IPS-NIHi7 (cell line): ENCODE measurements at regions not wholly inside any gene's neighbourhood (a gene's known extent, or its start where the extent isn't known, plus 50 kb on each side); places are given as distances from the start of the nearest gene placed in this dataset.
A peak's percentile ranks its signal among the peaks of the same experiment; 100 is the strongest.

ENCODE experiments used
- DNase-seq: peaks from one replicate; pipeline ENCODE4 v3.0.0; 2012; ENCODE audit warnings: mixed read lengths; ENCODE audit errors: extremely low spot score

DNA sequence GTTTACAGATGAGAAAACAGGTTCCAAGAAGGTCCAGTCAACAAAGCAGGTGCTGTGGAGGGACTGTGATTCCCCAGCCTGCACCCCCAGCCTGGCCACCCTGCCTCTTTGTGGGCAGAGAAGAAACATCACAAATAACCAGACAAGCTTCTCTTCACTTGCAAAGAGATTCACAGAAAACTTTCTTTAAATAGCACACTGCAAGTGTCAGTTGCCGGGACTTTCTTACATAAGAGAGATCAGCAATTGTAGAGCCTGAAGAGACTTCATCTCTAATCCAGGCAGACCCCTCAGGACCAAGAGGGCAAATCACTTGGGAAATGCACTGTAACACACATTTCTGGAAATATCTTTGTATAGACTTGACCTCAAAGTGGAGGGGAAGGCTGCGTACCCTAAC lies 207.9 kb upstream of the CHRNA7 start:
- no peak for DNase-seq

DNA sequence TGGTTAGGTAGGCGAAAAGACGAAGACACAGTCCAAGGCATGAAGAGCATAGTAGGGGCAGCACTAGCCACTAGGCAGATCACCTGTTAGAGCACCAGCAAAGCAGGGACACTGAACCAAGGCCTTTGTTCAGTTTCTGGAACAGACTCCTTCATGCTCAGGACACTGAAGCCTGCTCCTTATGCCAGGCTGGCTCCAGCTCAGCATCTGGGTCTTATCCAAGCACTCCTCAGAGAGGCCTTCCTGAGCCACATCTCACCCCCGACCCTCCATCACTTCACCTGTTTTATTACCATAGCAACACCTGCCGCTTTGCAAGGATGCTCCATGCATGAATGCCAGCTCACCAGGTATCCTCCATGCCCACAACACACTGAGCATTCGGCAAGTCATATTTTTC lies 206.3 kb upstream of the CHRNA7 start:
- no peak for DNase-seq

DNA sequence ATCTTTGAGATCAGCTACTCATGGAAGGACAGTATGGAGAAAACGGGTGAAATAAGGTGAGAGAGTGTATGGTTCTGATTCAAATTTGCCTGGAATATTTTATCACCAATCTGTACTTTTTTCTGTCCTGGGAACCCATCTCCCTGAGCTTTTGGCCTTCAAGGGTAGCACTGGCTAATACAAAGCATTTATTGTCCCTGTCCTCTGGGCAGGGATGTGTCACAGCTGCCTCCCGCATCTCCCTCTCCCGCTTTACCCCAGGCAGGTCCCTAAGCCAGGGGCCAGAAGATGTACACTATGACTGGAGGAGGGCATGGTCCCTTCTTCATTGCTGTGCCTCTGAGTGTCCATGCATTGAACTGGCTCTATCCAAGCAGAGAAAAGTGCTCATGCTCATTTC lies 201.7 kb upstream of the CHRNA7 start:
- DNase-seq, result no peak

DNA sequence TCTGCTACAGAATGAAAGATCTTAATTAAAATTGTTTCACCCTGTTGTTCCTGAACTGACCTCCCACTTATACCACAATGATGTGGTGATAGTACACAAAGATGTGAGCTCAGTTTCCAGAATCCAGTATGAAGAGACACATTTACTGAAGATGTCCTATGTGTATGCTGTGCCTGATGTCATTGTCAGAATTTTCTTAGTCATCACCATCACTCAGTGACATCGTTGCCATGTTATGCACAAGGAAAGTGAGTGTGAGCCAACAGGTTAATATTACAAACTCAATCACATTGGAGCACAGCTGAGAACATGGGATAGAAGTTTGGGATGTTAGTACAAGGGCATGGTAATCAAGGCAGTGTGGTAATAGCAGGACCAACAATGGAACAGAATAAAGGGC lies 199.7 kb upstream of the CHRNA7 start:
- DNase-seq, result no peak

DNA sequence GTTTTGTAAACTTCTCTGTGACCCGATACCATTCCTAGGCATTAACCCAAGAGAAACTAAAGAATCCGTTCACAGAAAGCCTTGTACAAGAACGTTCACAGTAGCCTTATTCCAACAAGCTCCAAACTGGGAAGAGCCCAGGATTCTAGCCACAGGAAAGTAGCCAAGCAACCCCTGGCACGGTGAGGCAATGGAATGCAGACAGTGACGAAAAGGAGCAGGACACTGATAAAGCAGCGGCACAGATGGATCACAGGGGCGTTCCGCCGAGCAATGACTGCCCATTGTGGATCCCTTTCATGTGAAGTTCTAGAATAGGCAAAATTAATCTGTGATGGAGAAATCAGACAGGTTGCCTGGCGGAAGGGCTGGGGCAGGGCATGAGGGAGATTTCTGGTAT lies 198.7 kb upstream of the CHRNA7 start:
- DNase-seq, result no peak

DNA sequence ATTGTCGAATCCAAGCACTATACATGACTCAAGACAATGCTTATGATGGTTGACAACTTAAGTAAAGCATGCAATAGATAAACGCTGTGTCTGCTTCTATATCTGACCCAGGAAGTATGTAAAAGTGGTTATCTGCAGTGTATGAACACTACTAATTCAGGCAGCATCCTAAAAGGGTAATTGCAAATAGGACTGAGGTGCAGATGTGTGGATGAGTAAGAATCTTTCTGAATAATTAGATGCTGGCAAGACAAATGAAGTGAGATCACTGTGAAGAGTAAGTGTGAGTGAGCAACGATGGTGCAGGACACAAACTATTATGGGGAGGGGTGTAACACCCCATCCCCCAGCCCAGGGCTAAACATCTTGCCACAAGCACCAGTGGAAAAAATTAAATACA lies 195.7 kb upstream of the CHRNA7 start:
- DNase-seq, result no peak

DNA sequence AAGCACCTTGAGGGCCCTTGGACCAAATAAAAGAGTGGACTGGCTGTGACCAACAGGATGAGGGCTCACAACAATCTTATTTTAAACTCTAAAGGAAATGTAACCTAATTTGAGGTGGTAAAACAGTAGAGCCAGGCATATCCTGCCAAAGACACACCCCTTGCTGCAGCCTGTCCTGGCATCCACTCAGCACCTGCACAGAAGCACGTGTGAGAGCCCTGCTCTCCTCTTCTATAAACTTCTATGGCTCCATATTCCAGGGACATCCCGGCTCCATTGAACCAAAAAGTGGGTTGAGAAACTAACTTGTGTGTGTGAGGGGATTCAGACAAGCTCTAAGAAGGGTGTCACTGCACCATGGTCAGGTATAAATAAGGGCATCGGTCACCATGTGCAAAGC lies 190.9 kb upstream of the CHRNA7 start:
- DNase-seq, result no peak

DNA sequence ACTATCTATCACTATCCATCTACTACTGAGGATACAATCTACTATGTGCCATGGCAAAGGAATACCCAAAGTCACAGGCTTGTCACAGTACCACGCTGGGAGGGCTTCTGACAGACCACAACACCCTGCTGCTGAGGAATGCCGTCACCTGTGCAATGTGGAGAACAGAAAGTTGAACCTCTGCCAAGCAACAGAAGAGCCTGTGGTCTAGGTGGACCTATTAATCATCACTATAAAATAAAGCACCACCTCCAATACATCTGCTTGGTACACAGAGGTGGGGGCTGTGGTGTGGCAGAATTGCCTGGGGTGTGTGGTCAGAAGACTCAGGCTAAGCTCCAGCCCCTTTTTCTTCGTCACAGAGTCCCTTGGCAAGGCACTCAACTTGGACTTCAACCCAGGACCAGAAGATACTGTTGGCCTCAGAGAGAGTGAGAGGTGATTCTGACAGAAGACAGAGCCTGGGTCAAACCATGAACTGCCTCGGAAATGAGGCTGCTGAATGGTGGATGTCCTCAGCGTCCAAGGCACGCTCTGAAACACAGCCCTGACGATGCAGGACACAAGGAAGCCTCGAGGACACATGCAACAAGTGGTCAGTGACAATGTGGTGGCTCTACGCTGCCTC lies 189.4 kb upstream of the CHRNA7 start:
- no peak for DNase-seq

DNA sequence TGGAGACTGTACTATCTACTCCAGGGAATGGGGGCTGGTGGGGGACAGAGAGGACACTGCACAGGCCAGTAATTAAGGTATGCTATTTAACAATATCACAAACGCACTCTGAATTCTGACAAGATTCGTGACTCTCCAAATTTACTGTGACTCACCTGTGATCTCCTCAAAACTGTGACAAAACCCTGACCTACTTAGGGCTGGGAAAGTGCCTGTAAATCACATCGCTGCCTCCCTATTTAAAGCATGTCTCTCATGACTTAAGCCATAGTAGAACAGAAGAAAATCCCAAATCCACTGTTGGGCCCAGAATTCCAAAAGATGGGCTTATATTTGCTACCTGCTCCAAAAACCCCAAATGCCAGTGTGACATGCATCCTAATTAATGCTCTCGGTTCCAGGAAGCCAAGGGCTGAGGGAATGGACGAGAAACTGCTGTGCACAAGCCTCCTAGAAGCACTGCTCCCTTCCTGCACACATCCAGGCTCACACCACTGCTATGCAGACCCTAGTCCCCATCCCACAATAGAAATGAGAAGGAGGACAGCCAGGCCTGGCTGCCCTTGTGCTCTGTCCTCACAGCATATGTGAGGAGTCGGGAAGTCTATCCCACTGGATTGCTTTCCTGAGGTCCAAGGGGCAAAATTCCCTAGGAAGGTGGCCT lies 187.7 kb upstream of the CHRNA7 start:
- no peak for DNase-seq

DNA sequence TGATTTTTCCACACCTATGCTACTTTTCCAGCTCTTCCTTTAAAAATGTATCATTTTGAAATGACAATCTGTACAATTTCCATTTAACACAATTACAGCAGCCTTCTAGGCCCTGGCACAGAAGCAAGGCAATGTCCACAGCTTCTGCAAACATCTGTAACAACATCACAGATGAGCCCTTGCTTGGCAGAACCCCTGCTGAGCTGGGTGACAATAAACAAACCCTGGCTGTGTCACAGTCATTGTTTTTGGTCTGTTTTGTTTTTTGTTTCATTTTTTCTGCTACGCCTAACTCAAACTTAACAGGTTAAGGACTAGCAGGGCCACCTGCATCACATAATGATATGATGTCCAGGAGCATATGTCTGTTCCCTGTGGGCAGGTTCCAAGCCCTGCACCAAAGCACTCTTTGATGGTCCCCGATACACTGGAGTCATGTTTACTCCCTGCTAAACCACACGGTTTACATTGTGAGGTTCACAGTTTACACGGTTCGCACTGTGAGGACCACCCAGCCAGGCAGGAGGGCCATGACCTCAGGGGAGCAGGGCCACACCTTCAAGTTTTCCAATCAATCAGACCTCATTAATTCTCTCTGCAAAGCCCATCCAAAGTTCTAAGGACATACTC lies 186.8 kb upstream of the CHRNA7 start:
- no peak for DNase-seq

DNA sequence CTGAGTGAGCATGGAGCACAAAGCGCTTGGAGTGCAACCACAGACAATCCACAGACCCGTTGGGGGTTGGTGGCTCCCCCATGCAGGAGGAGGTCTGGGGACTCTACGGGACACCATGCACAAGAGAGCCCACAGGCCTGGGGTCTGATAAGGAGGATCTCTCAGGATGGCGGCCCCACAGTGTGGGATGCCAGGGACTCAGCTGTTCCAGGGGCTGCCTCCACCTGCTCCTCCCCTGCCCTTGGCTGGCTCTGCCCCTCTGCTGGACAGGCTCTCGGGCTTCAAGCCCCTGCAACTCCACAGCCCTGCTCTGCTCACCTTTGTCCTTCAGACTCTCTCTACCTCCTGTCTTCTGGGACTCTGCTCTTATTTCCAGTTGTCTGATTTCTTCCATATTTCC lies 184.5 kb upstream of the CHRNA7 start:
- no peak for DNase-seq

DNA sequence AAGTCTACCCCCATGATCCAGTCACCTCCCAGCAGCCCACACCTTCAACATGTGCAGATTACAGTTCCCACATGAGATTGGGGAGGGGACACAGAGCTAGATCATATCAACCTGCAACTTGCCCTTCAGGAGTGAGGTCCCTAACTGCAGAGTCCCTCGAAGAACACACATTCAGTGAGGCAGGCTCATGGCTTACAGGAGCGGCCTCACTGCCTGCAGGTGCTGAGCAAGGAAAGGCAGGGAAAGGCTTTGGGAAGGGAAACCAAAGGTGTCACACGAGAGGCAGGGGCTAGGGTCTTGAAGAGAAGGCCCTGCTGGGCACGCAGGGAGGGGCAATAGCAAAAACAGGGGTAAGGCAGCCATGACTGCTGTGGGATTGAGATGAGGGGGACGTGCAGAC lies 182.4 kb upstream of the CHRNA7 start:
- no peak for DNase-seq

DNA sequence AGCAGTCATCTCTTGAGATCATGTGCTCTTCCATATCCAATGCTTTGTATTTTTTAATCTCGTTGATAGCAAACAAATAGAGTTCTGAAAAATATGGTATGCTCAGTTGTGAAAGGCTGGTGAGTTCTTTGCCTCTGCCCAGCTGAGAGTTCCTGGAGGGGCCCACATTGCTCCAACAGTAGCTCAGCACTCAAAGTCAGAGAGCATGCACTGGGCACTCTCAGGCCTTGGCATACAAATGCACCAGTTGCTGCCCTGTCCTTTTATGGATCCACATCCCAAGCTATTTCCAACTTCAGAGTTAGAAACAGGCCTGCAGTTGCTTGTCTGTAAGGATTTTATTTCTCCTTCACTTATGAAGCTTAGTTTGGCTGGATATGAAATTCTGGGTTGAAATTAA lies 181.7 kb upstream of the CHRNA7 start:
- DNase-seq, result no peak

DNA sequence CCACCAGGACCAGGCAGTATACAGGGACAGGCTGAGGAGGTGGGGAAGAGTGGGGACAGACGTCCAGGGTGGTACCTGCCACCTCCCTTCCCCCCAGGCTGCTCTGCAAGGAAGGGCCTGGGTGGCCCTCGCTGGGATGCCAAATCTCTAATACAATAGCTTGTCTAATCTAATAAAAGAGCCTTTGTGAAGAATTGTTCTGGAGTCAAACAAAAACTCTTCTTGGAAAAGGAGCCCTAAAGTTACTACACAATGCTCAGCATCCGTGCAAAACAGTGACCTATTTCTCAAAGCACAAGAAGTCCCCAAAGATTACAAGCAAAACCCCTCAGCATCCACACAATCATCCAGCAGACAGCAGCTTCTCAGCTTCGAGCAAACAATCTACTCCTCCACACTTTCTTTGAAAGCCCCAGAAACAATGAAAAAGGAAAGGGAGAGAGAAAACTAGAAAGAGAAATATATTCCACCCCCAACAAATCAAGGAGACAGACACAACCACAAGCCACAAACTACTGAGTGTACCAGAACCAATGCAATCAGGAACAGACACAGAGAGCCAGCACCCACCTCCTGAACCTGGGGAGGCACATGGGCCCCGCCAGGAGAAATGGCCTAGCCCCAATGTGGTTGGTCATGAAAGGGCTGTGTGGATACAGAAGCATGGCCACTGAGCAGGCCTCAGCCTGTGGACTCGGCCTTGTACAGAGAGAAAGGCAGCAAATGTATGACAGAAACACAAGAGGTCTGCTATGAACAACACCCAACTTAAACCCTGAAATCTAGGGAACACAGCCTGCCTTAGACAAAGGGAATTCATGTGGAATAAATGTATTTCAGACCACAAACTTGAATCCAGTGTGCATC lies 177.1 kb upstream of the CHRNA7 start:
- DNase-seq, result no peak

DNA sequence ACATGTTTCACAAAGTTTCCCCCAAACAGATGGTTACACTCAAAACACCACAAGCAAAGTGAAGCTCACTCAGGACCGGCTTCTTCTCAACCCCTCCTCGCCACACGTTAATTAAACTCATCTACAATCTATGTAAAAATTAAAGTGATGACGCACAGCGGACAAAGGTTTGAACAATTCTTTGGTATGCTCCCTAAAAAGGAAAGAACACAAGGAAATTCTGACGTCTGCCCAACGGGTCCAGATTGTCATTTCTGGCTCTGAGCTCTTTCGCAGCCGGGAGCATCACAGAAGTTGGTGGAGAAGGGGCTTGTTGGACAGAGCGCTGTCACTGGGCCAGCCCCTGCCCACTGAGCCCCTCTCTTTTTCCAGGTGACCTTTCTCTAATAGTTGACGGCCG lies 173.7 kb upstream of the CHRNA7 start:
- DNase-seq, result no peak

DNA sequence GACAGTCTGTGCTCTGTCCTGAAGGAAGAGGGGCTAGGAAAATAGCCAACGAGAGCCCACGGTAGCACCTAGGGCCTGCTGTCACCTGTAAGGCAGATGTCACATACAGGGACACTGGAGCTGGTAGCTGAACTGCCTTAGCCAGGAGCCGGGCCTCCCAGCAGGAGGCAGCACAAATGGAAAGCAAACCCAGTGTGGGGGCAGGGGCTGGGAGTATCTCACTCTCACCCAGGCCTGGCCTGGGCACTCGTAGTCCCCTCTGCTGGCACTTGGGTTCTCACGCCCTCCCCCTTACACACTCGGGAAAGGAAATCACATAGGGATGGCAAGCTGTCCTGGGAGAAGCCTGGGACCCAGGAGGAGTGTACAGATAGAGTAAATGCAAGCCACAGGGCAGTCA lies 173.1 kb upstream of the CHRNA7 start:
- DNase-seq, result peak; percentile 53

DNA sequence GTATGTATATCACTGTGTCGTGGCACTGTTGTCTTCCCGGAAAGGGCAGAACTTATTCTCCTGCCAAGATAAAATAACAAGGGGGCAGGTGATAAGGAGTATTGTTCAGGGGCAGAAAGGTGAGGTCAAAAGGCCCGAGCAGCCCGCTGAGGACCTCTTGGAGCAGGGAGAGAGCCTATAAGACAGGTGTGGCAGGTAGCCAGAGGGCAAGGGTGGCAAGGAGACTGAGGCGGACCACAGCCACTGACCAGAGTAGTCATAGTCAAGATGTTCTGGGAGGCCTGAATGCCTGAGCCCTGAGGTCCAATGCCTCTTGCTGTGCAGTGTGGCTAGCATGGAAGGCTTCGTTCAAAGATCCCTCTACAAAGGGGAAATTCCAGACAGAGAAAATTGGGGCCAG lies 172.3 kb upstream of the CHRNA7 start:
- DNase-seq, result no peak

DNA sequence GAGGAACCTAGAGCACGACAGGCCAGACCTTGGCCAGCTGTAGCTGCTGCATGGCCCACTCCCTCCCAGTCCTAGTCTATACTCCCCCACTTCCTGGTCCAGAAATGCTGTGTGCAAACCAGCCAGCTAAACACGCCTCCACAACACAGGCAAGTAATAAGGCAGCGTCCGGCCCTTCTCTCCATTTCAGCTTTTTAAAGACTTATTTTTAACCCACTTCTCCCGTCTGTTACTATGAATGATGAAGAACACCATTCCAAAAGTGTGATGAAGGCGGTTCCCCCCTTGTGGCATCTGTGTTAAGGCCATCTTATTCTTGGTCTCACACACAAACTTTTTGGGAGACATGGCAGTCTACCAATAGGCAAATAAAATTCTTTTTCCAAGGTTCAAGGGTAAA lies 164.1 kb upstream of the CHRNA7 start:
- no peak for DNase-seq

DNA sequence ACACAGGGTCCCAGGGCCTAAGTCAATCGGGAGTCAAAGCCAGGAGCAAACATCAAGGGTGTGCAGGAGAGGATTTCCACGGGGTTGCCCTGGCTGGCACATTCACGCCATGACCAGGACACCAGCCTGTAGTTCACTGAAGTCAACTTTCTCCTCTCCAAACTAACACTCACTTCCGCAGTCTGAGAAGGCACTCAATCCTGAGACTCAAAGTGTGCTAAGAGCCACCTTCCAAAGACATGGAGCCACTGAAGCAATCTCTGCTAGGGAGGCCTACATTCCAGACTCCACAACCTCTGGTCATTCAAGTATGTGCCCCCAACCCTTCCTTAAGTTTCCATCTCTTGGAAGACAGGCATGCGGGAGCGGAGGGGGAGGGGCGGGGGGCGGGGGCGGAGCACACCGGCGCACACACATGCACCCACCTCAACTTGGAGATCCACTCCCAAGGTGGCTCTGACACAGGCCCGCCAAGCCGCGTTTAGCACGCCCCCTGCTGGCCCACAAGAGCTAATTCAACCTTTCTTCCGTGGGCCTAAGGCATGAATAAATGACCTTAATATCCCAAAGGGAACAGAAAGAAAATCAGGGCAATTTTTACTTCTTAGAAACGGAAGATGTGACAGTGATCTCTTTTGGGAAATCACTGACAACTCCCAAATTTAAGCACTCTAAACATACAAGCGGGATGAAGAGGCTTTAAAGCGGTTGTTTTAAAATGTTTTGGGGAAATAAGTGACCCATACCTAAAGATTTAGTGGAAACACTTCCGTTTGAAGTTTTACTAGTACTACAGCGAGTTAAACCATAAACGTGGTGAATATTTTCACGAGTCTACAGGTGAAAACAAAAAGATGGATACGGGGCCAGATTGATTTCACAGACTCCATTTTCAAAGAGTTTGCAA lies 162.5 kb upstream of the CHRNA7 start:
- DNase-seq, result peak; percentile 76

DNA sequence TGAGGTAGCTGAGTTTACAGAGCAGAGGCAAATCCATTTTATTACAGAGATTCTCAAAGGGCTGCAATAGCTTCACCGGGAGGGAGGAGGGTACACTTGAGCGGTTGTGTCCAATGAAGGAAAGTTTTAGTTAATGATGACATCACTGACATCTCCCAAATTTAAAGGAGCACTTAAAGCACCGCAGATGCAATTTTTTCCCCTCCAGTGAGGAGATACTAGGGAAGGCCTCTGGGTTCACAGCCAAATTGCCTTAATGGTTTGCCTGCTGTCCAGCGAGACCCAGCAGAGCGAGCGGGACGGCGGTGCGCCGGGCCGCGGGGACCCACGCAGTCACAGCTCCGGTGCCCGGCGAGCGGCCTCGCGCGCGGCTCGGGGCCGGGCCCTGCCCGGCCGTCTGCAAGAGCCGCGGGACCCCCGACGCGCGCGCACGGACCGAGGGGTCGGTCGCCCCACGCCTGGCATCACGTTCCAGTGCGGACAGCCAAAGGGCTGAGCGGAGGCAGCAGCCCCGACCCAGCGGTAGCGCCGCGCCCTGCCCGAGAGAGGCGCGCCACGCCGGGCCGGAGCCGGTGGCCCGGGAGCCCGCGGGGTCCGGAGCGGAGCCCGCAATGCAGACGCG lies 160.5 kb upstream of the CHRNA7 start:
- no peak for DNase-seq
